Right atrium auricular region (tissue), 2 donors: ENCODE measurements at regions not wholly inside any gene's neighbourhood (a gene's known extent, or its start where the extent isn't known, plus 50 kb on each side); places are given as distances from the start of the nearest gene placed in this dataset.

Experiments
- DNase-seq: peaks from one replicate; pipeline ENCODE4 v3.0.0-alpha.2; 2019; ENCODE audit warnings: low spot score
- H3K27ac ChIP-seq, 2 donors: fragments of 200-600 bp; sonication (generic); 1 replicate in 1 of 2; 2 replicates in 1 of 2; pipeline ENCODE4 v1.5.1; 2016 to 2019
- H3K27me3 ChIP-seq, 2 donors: fragments of 200-600 bp; sonication (generic); one replicate each; pipeline versions ENCODE4 v1.5.1 to v1.6.0; 2017 to 2019
- H3K36me3 ChIP-seq: fragments of 200-600 bp; sonication (generic); one replicate; pipeline ENCODE4 v1.5.1; 2016
- H3K4me1 ChIP-seq, 2 donors: fragments of 200-600 bp; sonication (generic); one replicate each; pipeline versions ENCODE4 v1.5.1 to v1.6.0; 2017 to 2019
- H3K4me3 ChIP-seq, 2 donors: fragments of 200-600 bp; sonication (generic); 1 replicate in 1 of 2; 2 replicates in 1 of 2; pipeline ENCODE4 v1.5.1; 2017 to 2019; ENCODE audit warnings: mild to moderate bottlenecking in 1 of 2, moderate library complexity in 1 of 2
- H3K9me3 ChIP-seq, 2 donors: fragments of 200-600 bp; sonication (generic); one replicate each; pipeline ENCODE4 v1.5.1; 2019
- TF ChIP-seq, protein P1 (sequence below), 2 donors: fragments of 200-600 bp; sonication (generic); IDR thresholded peaks; one replicate each; pipeline ENCODE4 v1.5.1; 2019; ENCODE audit warnings: antibody characterized with exemption in 2 of 2

DNA sequence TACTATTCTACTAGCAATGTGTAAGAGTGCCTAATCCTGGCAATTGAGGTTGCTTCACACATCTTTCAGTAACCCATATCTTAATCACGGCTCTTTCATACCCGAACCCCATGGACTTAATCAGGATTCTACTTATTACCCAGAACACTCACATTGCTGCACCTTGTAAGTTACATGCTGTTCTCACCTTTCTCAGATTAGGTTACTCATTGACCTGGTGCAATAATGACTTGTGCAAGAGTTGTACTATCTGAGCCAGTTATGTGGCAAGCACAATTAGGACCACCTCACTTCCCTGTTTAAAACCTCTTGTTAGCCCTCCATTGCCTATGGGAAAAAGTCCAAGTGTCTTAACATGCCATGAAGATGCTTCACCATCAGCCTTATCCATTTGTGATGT, 306.7 kb upstream of the E2F7 start:
- no peaks in the 10 kb centered on the region for H3K36me3 ChIP-seq
- H3K4me3 ChIP-seq: no peak overlapping the region
- no peaks in the 10 kb centered on the region for H3K4me1 ChIP-seq
- no peaks in the 10 kb centered on the region for H3K9me3 ChIP-seq
- no peaks in the 10 kb centered on the region for H3K27me3 ChIP-seq
- DNase-seq: no peak
- H3K27ac ChIP-seq: no peak overlapping the region
- TF ChIP-seq, protein P1, sequence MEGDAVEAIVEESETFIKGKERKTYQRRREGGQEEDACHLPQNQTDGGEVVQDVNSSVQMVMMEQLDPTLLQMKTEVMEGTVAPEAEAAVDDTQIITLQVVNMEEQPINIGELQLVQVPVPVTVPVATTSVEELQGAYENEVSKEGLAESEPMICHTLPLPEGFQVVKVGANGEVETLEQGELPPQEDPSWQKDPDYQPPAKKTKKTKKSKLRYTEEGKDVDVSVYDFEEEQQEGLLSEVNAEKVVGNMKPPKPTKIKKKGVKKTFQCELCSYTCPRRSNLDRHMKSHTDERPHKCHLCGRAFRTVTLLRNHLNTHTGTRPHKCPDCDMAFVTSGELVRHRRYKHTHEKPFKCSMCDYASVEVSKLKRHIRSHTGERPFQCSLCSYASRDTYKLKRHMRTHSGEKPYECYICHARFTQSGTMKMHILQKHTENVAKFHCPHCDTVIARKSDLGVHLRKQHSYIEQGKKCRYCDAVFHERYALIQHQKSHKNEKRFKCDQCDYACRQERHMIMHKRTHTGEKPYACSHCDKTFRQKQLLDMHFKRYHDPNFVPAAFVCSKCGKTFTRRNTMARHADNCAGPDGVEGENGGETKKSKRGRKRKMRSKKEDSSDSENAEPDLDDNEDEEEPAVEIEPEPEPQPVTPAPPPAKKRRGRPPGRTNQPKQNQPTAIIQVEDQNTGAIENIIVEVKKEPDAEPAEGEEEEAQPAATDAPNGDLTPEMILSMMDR (IDR thresholded peaks at IDR 0.05): no peak

DNA sequence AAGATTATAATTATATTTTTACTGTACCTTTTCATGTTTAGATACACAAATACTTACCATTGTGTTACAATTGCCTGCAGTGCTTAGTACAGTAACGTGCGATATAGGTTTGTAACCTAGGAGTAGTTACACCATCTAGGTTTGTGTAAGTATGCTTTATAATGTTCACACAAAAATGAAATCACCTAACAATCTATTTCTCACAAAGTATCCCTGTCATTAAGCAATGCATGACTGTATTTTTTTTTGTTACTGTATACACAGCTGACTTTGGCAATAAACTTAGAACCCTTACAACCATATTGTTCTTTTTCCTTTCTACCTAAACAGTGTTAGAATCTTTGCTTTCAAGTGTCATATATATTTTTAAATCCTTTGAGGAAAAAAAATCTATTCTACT, 303.0 kb upstream of the E2F7 start:
- no peaks in the 10 kb centered on the region for H3K9me3 ChIP-seq
- no peak for DNase-seq
- H3K27me3 ChIP-seq: no peaks in the 10 kb centered on the region
- H3K4me1 ChIP-seq: no peaks in the 10 kb centered on the region
- no peaks in the 10 kb centered on the region for H3K36me3 ChIP-seq
- no peak overlapping the region for H3K27ac ChIP-seq
- no peak overlapping the region for H3K4me3 ChIP-seq
- TF ChIP-seq, protein P1 (IDR thresholded peaks at IDR 0.05): no peak

DNA sequence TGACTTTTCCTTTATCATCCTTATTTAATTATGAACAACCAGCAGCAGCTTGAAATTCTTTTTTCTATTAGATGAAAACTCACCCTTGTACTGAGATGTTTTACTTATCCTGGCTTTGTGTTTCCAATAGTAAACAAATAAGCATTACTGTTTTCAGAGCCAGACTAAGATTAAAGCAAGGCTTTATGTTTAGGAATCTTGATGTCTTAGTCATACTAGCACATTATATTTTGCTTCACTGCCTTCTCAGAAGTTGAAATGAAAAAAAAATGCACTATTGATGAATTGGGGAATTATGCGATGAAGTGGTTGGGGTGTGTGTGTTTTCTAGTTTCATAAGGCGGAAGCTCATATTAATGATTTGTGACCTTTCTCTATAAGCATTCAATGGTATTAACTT, 301.2 kb upstream of the E2F7 start:
- Histone ChIP-seq H3K27me3 (no peaks in the 10 kb centered on the region), H3K36me3 (no peaks in the 10 kb centered on the region), H3K27ac (no peak overlapping the region), H3K4me1 (no peaks in the 10 kb centered on the region), H3K9me3 (no peaks in the 10 kb centered on the region), H3K4me3 (no peak overlapping the region)
- TF ChIP-seq, protein P1 (IDR thresholded peaks at IDR 0.05): no peak
- no peak for DNase-seq

DNA sequence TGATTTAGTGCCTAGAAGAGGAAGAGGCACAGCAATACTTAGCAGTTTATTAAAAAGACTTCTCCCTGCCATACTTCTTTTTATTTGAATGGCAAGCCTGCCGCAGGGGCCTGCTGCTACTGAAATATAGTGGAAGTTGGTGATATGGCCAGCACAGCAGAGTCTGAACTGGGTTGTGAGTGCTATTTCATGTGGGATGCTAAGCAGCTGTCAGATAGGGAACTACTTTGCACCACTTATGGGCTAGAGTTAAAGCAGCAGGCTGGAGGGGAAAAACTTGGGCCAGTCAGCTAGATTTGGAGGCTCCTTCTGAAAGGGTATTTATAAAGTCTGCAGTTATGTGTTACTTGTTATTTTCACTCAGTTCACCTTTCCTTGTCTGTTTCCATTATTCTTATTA, 299.0 kb upstream of the E2F7 start:
- Histone ChIP-seq H3K27ac (no peak overlapping the region), H3K9me3 (no peaks in the 10 kb centered on the region), H3K4me1 (no peaks in the 10 kb centered on the region), H3K27me3 (no peaks in the 10 kb centered on the region), H3K4me3 (no peak overlapping the region), H3K36me3 (no peaks in the 10 kb centered on the region)
- no peak for DNase-seq
- TF ChIP-seq, protein P1 (IDR thresholded peaks at IDR 0.05): no peak

DNA sequence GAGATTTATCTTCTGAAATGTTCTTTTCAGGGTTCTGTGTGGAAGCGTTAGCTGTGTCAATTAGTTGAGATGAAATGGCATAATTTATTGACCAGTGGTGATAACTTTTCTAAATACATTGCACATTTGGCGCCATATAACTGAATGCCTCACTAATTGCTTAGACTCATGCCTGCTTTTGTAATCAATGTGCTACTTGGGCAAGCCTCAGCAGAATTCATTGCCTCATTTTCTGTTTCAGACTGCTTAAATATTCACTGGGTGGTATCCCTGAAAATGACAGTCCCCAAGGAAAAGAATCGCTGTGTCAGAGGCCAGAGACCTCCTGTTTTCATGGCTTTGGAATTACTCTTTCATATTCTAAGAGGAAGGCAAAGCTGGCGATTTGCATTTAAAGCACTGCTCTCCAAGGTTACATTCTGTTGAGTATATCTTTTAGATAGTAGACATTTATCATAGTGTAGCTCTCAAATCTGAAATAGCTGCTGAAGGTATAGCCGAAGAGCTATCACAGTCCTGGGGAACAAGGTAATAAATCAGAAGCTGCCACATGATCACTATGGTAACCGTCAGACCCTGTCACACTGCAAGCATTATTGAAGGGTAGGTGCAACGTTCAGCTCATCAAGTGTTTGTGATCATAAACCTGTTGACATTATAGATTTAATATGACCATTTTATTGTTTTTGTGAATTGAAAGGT, 297.3 kb upstream of the E2F7 start:
- Histone ChIP-seq H3K4me1 (no peaks in the 10 kb centered on the region), H3K27ac (no peak overlapping the region), H3K36me3 (no peaks in the 10 kb centered on the region), H3K27me3 (no peaks in the 10 kb centered on the region), H3K4me3 (no peak overlapping the region), H3K9me3 (no peaks in the 10 kb centered on the region)
- no peak for DNase-seq
- TF ChIP-seq, protein P1 (IDR thresholded peaks at IDR 0.05): no peak

DNA sequence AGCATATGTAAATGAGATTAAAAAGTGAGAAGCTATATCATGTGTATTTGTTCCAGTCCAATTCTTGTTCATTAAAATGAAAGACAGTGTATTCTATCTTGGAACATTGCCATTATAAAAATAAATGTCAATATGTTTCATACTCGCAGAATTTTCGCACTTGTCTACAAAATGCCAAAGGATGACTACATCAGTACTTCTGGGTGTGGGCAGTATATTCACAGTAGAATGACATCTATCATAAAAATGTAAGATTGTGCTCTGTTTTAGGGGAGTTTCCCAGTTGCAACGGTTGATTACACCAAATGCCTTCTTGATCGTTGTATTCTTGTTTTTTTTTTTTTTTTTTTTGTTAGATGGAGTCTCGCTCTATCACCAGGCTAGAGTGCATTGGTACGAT, 292.3 kb upstream of the E2F7 start:
- TF ChIP-seq, protein P1 (IDR thresholded peaks at IDR 0.05): no peak
- DNase-seq: no peak
- no peaks in the 10 kb centered on the region for H3K4me1 ChIP-seq

More for the DNA sequence above, 292.3 kb upstream of the E2F7 start:
- Histone ChIP-seq H3K4me3 (no peak overlapping the region), H3K9me3 (no peaks in the 10 kb centered on the region), H3K27ac (no peak overlapping the region), H3K36me3 (no peaks in the 10 kb centered on the region), H3K27me3 (no peaks in the 10 kb centered on the region)
